Keratinocyte (primary cell): ENCODE measurements at regions not wholly inside any gene's neighbourhood (a gene's known extent, or its start where the extent isn't known, plus 50 kb on each side); places are given as distances from the start of the nearest gene placed in this dataset.

Source experiments
- DNase-seq: peaks from one replicate; pipeline ENCODE4 v3.0.0-alpha.2; 2011; ENCODE audit warnings: low read depth, missing footprints, low spot score
- FAIRE-seq: peaks from 2 replicates; lab custom pipeline; 2011; peaks lifted over from hg19 to GRCh38; lab: Jason Lieb, UNC
- H2AFZ ChIP-seq: 2 replicates; pipeline ENCODE4 v1.6.0; 2012; ENCODE audit warnings: low read length, control low read depth, inconsistent platforms; ENCODE audit not compliant: control insufficient read depth
- H3K27ac ChIP-seq: 2 replicates; pipeline ENCODE4 v1.5.1; 2011; ENCODE audit warnings: low read length; ENCODE audit not compliant: control insufficient read depth, insufficient read depth
- H3K27me3 ChIP-seq: 3 replicates; pipeline ENCODE4 v1.6.0; 2011; ENCODE audit warnings: low read length; ENCODE audit not compliant: control insufficient read depth, insufficient read depth; ENCODE audit errors: extremely low read depth
- H3K36me3 ChIP-seq, 2 experiments: 2 replicates in 1 of 2; 3 replicates in 1 of 2; pipeline ENCODE4 v1.5.1; 2011; ENCODE audit warnings: low read length in 2 of 2, mild to moderate bottlenecking in 1 of 2; ENCODE audit not compliant: control insufficient read depth in 2 of 2, insufficient read depth in 2 of 2; ENCODE audit errors: extremely low read depth in 1 of 2
- H3K4me1 ChIP-seq: 3 replicates; pipeline ENCODE4 v1.5.1; 2011; ENCODE audit warnings: low read length; ENCODE audit not compliant: control insufficient read depth, insufficient read depth; ENCODE audit errors: extremely low read depth
- H3K4me2 ChIP-seq: 3 replicates; pipeline ENCODE4 v1.6.0; 2011; ENCODE audit warnings: low read depth, low read length; ENCODE audit not compliant: control insufficient read depth, insufficient read depth; ENCODE audit errors: extremely low read depth
- H3K4me3 ChIP-seq, 3 experiments: fragments of 200-600 bp in 1 of 3; sonication (generic) in 1 of 3; 2 replicates in 2 of 3; 3 replicates in 1 of 3; pipeline ENCODE4 v1.5.1; 2011 to 2016; ENCODE audit warnings: low read length in 3 of 3, mild to moderate bottlenecking in 3 of 3, control low read depth in 2 of 3, inconsistent platforms in 1 of 3, low read depth in 1 of 3, mixed read lengths in 1 of 3, mixed run types in 1 of 3, moderate library complexity in 1 of 3; ENCODE audit not compliant: control insufficient read depth in 2 of 3, insufficient read depth in 2 of 3; ENCODE audit errors: extremely low read depth in 1 of 3
- H3K79me2 ChIP-seq: 2 replicates; pipeline ENCODE4 v1.6.0; 2012; ENCODE audit warnings: low read length; ENCODE audit not compliant: control insufficient read depth, insufficient read depth
- H3K9ac ChIP-seq: 3 replicates; pipeline ENCODE4 v1.6.0; 2011; ENCODE audit warnings: low read length; ENCODE audit not compliant: control insufficient read depth, insufficient read depth; ENCODE audit errors: extremely low read depth
- H3K9me1 ChIP-seq: 3 replicates; pipeline ENCODE4 v1.6.0; 2011; ENCODE audit warnings: low read length; ENCODE audit not compliant: control insufficient read depth, insufficient read depth; ENCODE audit errors: extremely low read depth
- H3K9me3 ChIP-seq: 2 replicates; pipeline ENCODE4 v1.5.1; 2012; ENCODE audit warnings: low read depth, low read length; ENCODE audit not compliant: control insufficient read depth
- H4K20me1 ChIP-seq: 3 replicates; pipeline ENCODE4 v1.6.0; 2011; ENCODE audit warnings: low read length; ENCODE audit not compliant: control insufficient read depth, insufficient read depth; ENCODE audit errors: extremely low read depth
- CTCF ChIP-seq, 3 experiments: IDR thresholded peaks in 1 of 3; conservative IDR thresholded peaks in 1 of 3; optimal IDR thresholded peaks in 1 of 3; 2 replicates in 2 of 3; 3 replicates in 1 of 3; pipeline versions ENCODE3 to v1.5.1; 2011; ENCODE audit warnings: low read length in 3 of 3, mild to moderate bottlenecking in 3 of 3, moderate library complexity in 2 of 3, control low read depth in 1 of 3, inconsistent platforms in 1 of 3; ENCODE audit not compliant: insufficient read depth in 2 of 3; ENCODE audit errors: extremely low read depth in 1 of 3
- EZH2 ChIP-seq: IDR thresholded peaks from one replicate; pipeline ENCODE4 v1.6.1; 2012; ENCODE audit warnings: inconsistent platforms, mild to moderate bottlenecking, low read length, moderate library complexity
- dilution Hi-C: fragments of 300-500 bp; cut with MboI; formaldehyde crosslinking; loops from one replicate; pipeline ENCODE4 v1.7.0; 2020; ENCODE audit warnings: low sequenced_read_pairs; ENCODE audit not compliant: extremely low pct_ligation_motif_present

GRCh38 chr4:19809989-19810388 lies 441.7 kb upstream of the SLIT2 start:
- Histone ChIP-seq H3K4me1 (no peaks in the 10 kb centered on the region), H4K20me1 (no peaks in the 10 kb centered on the region), H3K9me1 (no peaks in the 10 kb centered on the region), H3K36me3 (no peaks in the 10 kb centered on the region), H3K27ac (no peak overlapping the region), H3K27me3 (no peaks in the 10 kb centered on the region), H3K9me3 (no peaks in the 10 kb centered on the region), H3K4me2 (no peak overlapping the region), H3K4me3 (no peak overlapping the region), H3K9ac (no peak overlapping the region), H2AFZ (no peak overlapping the region), H3K79me2 (no peaks in the 10 kb centered on the region)
- no peak for FAIRE-seq
- TF ChIP-seq EZH2, result no peak
- no peak for TF ChIP-seq CTCF (optimal IDR thresholded peaks at IDR 0.05 in 1 of 3, IDR thresholded peaks at IDR 0.05 in 1 of 3, conservative IDR thresholded peaks at IDR 0.05 in 1 of 3; ENCODE audit: extremely low read depth in 1 of 3, insufficient read depth in 2 of 3, low read length in 3 of 3)
- dilution Hi-C loops, result no loop called here
- DNase-seq, result no peak

GRCh38 chr4:19807505-19807904 lies 444.2 kb upstream of the SLIT2 start:
- no peak overlapping the region for H2AFZ ChIP-seq
- H3K4me2 ChIP-seq, result no peak overlapping the region
- H3K27ac ChIP-seq, result no peak overlapping the region
- dilution Hi-C loops, result no loop called here
- TF ChIP-seq CTCF (optimal IDR thresholded peaks at IDR 0.05 in 1 of 3, IDR thresholded peaks at IDR 0.05 in 1 of 3, conservative IDR thresholded peaks at IDR 0.05 in 1 of 3; ENCODE audit: extremely low read depth in 1 of 3, insufficient read depth in 2 of 3, low read length in 3 of 3) (no peak), EZH2 (no peak)
- no peaks in the 10 kb centered on the region for H4K20me1 ChIP-seq
- DNase-seq (no peak), FAIRE-seq (no peak)
- H3K4me3 ChIP-seq, result no peak overlapping the region
- no peaks in the 10 kb centered on the region for H3K4me1 ChIP-seq
- no peaks in the 10 kb centered on the region for H3K79me2 ChIP-seq
- H3K9ac ChIP-seq, result no peak overlapping the region
- H3K9me3 ChIP-seq, result no peaks in the 10 kb centered on the region
- H3K9me1 ChIP-seq, result no peaks in the 10 kb centered on the region
- no peaks in the 10 kb centered on the region for H3K36me3 ChIP-seq
- no peaks in the 10 kb centered on the region for H3K27me3 ChIP-seq
